T-helper 17 cell (primary cell): ENCODE measurements at regions not wholly inside any gene's neighbourhood (a gene's known extent, or its start where the extent isn't known, plus 50 kb on each side); places are given as distances from the start of the nearest gene placed in this dataset.
"Not testable (repeated sequence)": the region's sequence is repeated elsewhere in the genome, so short reads cannot be mapped to it uniquely, and the experiment has no call there.

Experiments used
- ATAC-seq: fragments of 150-1000 bp; cut with Tn5 transposase; 2 replicates; pipeline ENCODE4 v1.10.0; 2021; ENCODE audit warnings: mild to moderate bottlenecking, moderate library complexity
- DNase-seq, 3 donors: peaks; one replicate each; pipeline versions ENCODE4 v3.0.0 to v3.0.0-alpha.2; 2020 to 2021
- H3K9me3 ChIP-seq: one replicate; pipeline ENCODE4 v1.7.0; 2013; ENCODE audit warnings: low read length, mild to moderate bottlenecking; ENCODE audit not compliant: control insufficient read depth, poor library complexity, severe bottlenecking
- H3K27ac Mint-ChIP-seq: one replicate; pipeline ENCODE4 v1.8.0; 2022; ENCODE audit warnings: mild to moderate bottlenecking, moderate library complexity, mixed read lengths
- H3K27me3 Mint-ChIP-seq: one replicate; pipeline ENCODE4 v1.8.0; 2022; ENCODE audit warnings: mixed read lengths
- H3K36me3 Mint-ChIP-seq: one replicate; pipeline ENCODE4 v1.8.0; 2022; ENCODE audit warnings: low read depth, mixed read lengths
- H3K4me1 Mint-ChIP-seq: one replicate; pipeline ENCODE4 v1.8.0; 2022; ENCODE audit warnings: mild to moderate bottlenecking, mixed read lengths
- H3K4me3 Mint-ChIP-seq: one replicate; pipeline ENCODE4 v1.8.0; 2022; ENCODE audit warnings: mild to moderate bottlenecking, moderate library complexity, mixed read lengths

GRCh38 chr4:175326796-175327195 lies 408.6 kb downstream of the ADAM29 start:
- ATAC-seq (no peak), DNase-seq (no peak)
- Mint-ChIP-seq H3K4me1 (no peaks in the 10 kb centered on the region), H3K27ac (no peak overlapping the region), H3K27me3 (no peaks in the 10 kb centered on the region), H3K36me3 (no peaks in the 10 kb centered on the region), H3K4me3 (no peak overlapping the region)
- H3K9me3 ChIP-seq, result peaks cover under 1% of the 10 kb centered on the region

- DNase-seq (no peak), ATAC-seq (no peak)
- no peaks in the 10 kb centered on the region for H3K4me1 Mint-ChIP-seq
- no peak overlapping the region for H3K27ac Mint-ChIP-seq
- H3K36me3 Mint-ChIP-seq, result no peaks in the 10 kb centered on the region
- peaks cover 3% of the 10 kb centered on the region for H3K9me3 ChIP-seq
- no peaks in the 10 kb centered on the region for H3K27me3 Mint-ChIP-seq
- no peak overlapping the region for H3K4me3 Mint-ChIP-seq
Measured at GRCh38 chr4:175330236-175330635, 412.1 kb downstream of the ADAM29 start.

DNA sequence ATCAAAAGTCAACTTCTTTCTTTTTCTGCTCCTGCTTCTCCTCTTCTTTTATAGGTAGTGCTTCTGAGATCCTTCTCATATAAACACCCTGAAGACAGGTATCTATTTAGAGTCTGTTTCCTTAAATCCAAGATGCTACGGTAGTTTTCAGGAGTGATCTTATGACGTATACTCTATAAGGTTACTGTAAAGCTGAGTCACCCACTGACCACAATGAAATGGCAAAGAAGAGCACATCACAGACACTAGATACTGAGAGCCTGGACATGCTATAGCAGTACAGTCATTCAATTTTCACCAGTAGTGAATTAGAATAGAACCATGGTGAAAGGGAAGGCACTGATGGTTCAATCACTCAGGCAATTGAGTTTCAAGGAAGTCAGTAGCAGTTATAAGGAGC lies 412.5 kb downstream of the ADAM29 start:
- H3K4me3 Mint-ChIP-seq, result no peak overlapping the region
- peaks cover 3% of the 10 kb centered on the region for H3K9me3 ChIP-seq
- ATAC-seq (no peak), DNase-seq (no peak)
- H3K27ac Mint-ChIP-seq, result no peak overlapping the region
- H3K36me3 Mint-ChIP-seq, result no peaks in the 10 kb centered on the region
- H3K27me3 Mint-ChIP-seq, result no peaks in the 10 kb centered on the region
- H3K4me1 Mint-ChIP-seq, result no peaks in the 10 kb centered on the region

DNA sequence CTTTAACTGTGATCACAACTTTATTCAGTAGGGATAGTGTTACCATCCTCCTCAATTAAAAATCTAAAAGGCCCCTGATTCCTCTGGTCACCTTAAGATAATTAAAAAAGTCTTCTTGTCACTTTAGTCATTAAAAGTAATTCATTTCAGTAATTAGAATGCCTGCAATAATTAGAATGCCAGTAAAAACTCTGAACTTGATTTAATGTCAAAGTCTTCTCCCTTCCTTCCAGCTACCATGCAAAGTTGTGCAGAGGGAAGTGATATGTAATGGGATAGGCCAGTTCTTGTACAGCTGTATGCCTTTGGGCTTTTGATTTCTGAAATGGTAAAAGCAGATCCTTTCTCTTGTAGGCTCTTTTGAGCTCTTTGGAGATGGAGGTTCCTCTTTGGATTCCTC lies 417.2 kb downstream of the ADAM29 start:
- Mint-ChIP-seq H3K27me3 (no peaks in the 10 kb centered on the region), H3K27ac (no peak overlapping the region), H3K36me3 (no peaks in the 10 kb centered on the region), H3K4me3 (no peak overlapping the region), H3K4me1 (no peaks in the 10 kb centered on the region)
- DNase-seq (no peak), ATAC-seq (no peak)
- peaks cover 3% of the 10 kb centered on the region for H3K9me3 ChIP-seq

DNA sequence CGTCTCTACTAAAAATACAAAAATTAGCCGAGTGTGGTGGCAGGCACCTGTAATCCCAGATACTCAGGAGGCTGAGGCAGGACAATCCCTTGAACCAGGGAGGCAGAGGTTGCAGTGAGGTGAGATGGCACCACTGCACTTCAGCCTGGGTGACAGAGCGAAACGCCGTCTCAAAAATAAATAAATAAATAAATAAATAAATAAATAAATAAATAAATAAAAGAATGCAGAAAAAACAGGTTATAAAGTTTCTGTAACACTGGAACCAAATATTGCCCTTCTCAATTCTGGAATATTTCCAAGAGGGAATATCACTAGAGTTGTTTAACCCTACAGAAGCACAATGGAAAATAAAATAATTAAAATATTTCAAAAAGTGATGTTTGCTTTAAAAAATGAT lies 418.4 kb downstream of the ADAM29 start:
- H3K27ac Mint-ChIP-seq, H3K9me3 ChIP-seq, H3K27me3 Mint-ChIP-seq, ATAC-seq, H3K4me1 Mint-ChIP-seq, H3K4me3 Mint-ChIP-seq, H3K36me3 Mint-ChIP-seq, DNase-seq: not testable (repeated sequence)

- H3K9me3 ChIP-seq, result no peaks in the 10 kb centered on the region
- ATAC-seq (no peak), DNase-seq (no peak)
- Mint-ChIP-seq H3K27ac (no peak overlapping the region), H3K4me1 (no peaks in the 10 kb centered on the region), H3K4me3 (no peak overlapping the region), H3K27me3 (no peaks in the 10 kb centered on the region), H3K36me3 (no peaks in the 10 kb centered on the region)
Measured at GRCh38 chr4:175339100-175339707, 421.0 kb downstream of the ADAM29 start.

DNA sequence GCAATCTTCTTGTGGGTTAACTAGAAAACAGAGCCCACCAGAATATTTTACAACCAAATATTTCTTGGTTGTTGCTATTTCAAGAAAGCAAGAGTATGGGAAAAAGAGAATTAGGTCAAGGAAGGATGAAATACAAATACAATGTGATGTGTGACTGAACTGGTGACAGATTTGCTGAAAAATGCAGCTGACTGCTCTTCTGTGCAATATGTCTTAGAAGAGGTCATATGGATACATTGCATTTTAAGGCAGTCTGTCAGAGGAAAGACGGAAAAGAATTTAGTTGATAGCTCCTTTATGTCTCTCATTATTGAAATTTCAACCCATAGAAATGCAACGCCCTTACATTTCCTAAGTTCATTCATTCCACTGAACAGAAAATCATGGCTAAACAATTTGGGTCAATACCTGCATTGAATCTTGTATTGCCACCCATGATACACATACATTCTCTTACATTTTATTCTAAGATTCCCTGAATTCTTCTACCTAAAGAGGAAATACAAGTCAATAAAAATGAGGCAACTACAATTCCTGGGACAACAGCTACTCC lies 423.1 kb downstream of the ADAM29 start:
- Mint-ChIP-seq H3K36me3 (no peaks in the 10 kb centered on the region), H3K4me1 (no peaks in the 10 kb centered on the region), H3K4me3 (no peak overlapping the region), H3K27ac (no peak overlapping the region), H3K27me3 (no peaks in the 10 kb centered on the region)
- H3K9me3 ChIP-seq, result no peaks in the 10 kb centered on the region
- DNase-seq (no peak), ATAC-seq (no peak)

DNA sequence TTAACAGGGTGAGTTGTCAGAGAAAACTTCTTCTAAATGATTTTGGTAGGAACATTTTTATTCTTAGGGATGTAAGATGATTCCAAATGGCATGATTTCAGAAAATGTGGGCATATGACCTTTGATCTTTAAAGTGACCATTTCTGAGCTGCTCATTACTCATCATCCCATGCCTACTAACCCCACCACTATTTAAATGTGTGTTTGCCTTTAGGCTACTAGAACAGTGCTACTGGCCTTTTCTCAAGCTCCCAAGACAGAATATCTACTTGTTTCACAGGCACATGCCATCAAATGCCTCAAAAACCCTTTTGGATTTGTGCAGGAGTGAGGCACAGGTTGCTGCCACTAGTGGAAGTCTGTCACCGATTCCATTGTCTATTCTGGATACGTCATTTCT lies 428.2 kb downstream of the ADAM29 start:
- DNase-seq (no peak), ATAC-seq (no peak)
- Mint-ChIP-seq H3K27ac (no peak overlapping the region), H3K27me3 (no peaks in the 10 kb centered on the region), H3K4me3 (no peak overlapping the region), H3K36me3 (no peaks in the 10 kb centered on the region), H3K4me1 (no peaks in the 10 kb centered on the region)
- H3K9me3 ChIP-seq, result no peaks in the 10 kb centered on the region

DNA sequence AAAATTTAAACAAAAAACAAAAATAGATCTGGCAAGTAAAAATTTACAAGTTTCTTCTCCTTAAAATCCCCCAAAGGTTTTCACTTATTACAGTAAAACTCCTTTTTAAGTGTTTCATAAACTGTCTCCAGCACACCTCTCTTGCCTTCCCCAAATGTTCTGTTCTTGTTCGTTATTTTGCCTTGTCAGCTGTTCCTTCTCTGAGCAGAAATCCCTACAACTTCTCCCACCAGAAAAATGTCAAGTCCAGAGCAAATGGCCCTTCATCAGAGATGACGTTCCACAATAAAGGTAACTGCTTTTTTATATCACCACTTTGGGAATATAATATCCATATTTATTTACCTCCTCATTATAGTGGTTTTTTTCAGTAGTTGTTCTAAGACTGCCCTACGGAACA lies 432.1 kb downstream of the ADAM29 start:
- H3K4me3 Mint-ChIP-seq, result no peak overlapping the region
- no peaks in the 10 kb centered on the region for H3K4me1 Mint-ChIP-seq
- no peak for ATAC-seq
- H3K27me3 Mint-ChIP-seq, result no peaks in the 10 kb centered on the region
- peaks cover 3% of the 10 kb centered on the region for H3K9me3 ChIP-seq
- no peaks in the 10 kb centered on the region for H3K36me3 Mint-ChIP-seq
- DNase-seq, result no peak
- H3K27ac Mint-ChIP-seq, result no peak overlapping the region

DNA sequence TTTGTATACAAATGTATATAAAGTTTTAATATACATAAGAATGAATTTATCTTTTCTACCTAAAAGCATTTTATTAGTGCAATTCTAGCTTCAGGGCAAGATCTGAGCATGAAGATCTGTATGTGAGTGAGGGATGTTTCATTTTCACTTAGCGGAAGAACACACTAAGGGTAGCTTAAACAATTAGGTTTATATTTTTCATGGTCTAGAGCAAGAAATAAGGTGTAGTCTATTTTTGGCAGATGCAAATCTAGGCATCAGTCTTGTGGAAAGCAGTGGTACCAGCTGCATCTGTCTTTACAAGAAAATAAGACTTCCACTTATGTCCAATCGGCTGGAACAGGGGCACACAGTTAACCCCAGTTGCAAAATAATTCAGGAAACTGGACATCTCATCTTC lies 433.3 kb downstream of the ADAM29 start:
- ATAC-seq (no peak), DNase-seq (no peak)
- Mint-ChIP-seq H3K27ac (no peak overlapping the region), H3K4me3 (no peak overlapping the region), H3K4me1 (no peaks in the 10 kb centered on the region), H3K27me3 (no peaks in the 10 kb centered on the region), H3K36me3 (no peaks in the 10 kb centered on the region)
- peaks cover 3% of the 10 kb centered on the region for H3K9me3 ChIP-seq

DNA sequence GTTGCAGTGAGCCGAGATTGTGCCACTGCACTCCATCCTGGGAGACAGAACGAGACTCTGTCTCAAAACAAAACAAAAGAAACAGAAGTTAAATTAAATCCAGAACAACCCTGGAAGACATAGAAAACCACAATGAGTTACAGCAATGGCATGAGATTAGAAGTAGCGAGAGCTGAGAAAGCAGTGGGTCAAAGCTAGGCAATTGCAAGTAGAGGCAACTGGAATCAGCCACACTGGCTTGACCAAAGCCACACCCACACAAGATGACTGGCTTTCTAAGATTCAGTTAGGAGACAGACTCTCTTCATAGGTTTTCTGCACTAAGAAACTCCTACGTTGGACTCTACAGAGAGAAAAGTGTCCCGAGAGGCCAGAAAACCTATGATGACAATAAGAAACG lies 443.0 kb downstream of the GPM6A start:
- DNase-seq (no peak), ATAC-seq (no peak)
- Mint-ChIP-seq H3K27me3 (no peaks in the 10 kb centered on the region), H3K27ac (no peak overlapping the region), H3K4me3 (no peak overlapping the region), H3K36me3 (no peaks in the 10 kb centered on the region), H3K4me1 (no peaks in the 10 kb centered on the region)
- H3K9me3 ChIP-seq, result no peaks in the 10 kb centered on the region

- H3K27ac Mint-ChIP-seq, result no peak overlapping the region
Measured at GRCh38 chr4:175371091-175371490, 441.0 kb downstream of the GPM6A start.

GRCh38 chr4:175373031-175373430 lies 439.0 kb downstream of the GPM6A start:
- no peak overlapping the region for H3K27ac Mint-ChIP-seq
- no peaks in the 10 kb centered on the region for H3K27me3 Mint-ChIP-seq
- no peaks in the 10 kb centered on the region for H3K9me3 ChIP-seq
- H3K4me3 Mint-ChIP-seq, result no peak overlapping the region
- no peaks in the 10 kb centered on the region for H3K4me1 Mint-ChIP-seq
- H3K36me3 Mint-ChIP-seq, result no peaks in the 10 kb centered on the region
- DNase-seq (no peak), ATAC-seq (no peak)

More at GRCh38 chr4:175371091-175371490, 441.0 kb downstream of the GPM6A start:
- H3K9me3 ChIP-seq, result no peaks in the 10 kb centered on the region
- ATAC-seq (no peak), DNase-seq (no peak)
- no peak overlapping the region for H3K4me3 Mint-ChIP-seq
- H3K4me1 Mint-ChIP-seq, result no peaks in the 10 kb centered on the region
- no peaks in the 10 kb centered on the region for H3K27me3 Mint-ChIP-seq
- no peaks in the 10 kb centered on the region for H3K36me3 Mint-ChIP-seq

DNA sequence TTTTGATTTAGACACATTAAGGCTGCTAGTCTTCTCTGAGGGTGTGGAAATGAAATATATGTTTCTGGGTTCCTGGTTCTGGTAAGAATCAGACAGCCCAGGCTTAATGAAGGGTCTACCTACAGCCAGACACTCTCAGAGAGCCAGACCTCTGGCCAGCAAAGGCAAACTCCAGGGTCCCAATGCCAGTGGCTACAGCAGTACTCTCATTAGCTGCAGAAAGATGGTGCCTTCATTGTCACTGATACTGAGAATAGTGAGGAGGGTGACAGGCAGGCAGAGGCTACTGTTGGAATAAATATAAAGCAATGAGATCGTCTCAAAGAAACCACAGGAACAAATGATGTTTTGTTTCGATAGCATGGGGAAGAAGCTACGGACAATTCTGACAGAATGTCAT lies 437.6 kb downstream of the GPM6A start:
- Mint-ChIP-seq H3K27me3 (no peaks in the 10 kb centered on the region), H3K27ac (no peak overlapping the region), H3K4me1 (no peaks in the 10 kb centered on the region), H3K4me3 (no peak overlapping the region), H3K36me3 (no peaks in the 10 kb centered on the region)
- no peaks in the 10 kb centered on the region for H3K9me3 ChIP-seq
- DNase-seq (no peak), ATAC-seq (no peak)
